ENCODE measurements at regions not wholly inside any gene's neighbourhood (a gene's known extent, or its start where the extent isn't known, plus 50 kb on each side); places are given as distances from the start of the nearest gene placed in this dataset.

- H3K9ac ChIP-seq (ENCODE audit: extremely low read depth, insufficient read length, low read length): no peak overlapping the region
- H3K14ac ChIP-seq (ENCODE audit: insufficient read depth, low read length): no peak overlapping the region
- H3K4me3 Mint-ChIP-seq: peak overlapping the region in 1 of 2 experiments; percentile 22; a peak in 1 of 5 replicates
- no peak overlapping the region for H2BK15ac ChIP-seq (ENCODE audit: low read depth, low read length)
- no peaks in the 10 kb centered on the region for H3K79me2 ChIP-seq (ENCODE audit: insufficient read depth, low read length)
- no peak overlapping the region for H2BK5ac ChIP-seq (ENCODE audit: insufficient read length, low read length)
- H2AFZ ChIP-seq (ENCODE audit: low read length): no peak overlapping the region
- no peaks in the 10 kb centered on the region for H3K9me3 ChIP-seq (ENCODE audit: control insufficient read depth, low read depth, low read length)
- no peak overlapping the region for H3K4ac ChIP-seq (ENCODE audit: low read depth, low read length)
- no peak overlapping the region for H4K5ac ChIP-seq (ENCODE audit: insufficient read length, low read depth, low read length)
- H3K27ac ChIP-seq (ENCODE audit: insufficient read length, low read depth, low read length): no peak overlapping the region
- H3K36me3 Mint-ChIP-seq (ENCODE audit: insufficient read depth in 1 of 3, low read depth in 3 of 3): no peaks in the 10 kb centered on the region
- H2AK5ac ChIP-seq (ENCODE audit: insufficient read length, low read length): no peak overlapping the region
- peaks cover 4 to 5% of the 10 kb centered on the region in 2 experiments; a peak in 3 of 5 replicates for H3K9me3 Mint-ChIP-seq
- H3K23me2 ChIP-seq (ENCODE audit: insufficient read length, low read depth, low read length, poor library complexity, severe bottlenecking): no peaks in the 10 kb centered on the region
- peaks cover 19 to 48% of the 10 kb centered on the region in 2 experiments for H3K4me1 Mint-ChIP-seq
- H3K18ac ChIP-seq (ENCODE audit: insufficient read length, low read depth, low read length): no peak overlapping the region
- H2BK120ac ChIP-seq (ENCODE audit: low read depth, low read length, poor library complexity, severe bottlenecking): no peak overlapping the region
- no peak overlapping the region for H3T11ph ChIP-seq (ENCODE audit: low read length)
- peaks cover 1% of the 10 kb centered on the region; the same call in 1 of the 2 replicates for H3K27me3 ChIP-seq (ENCODE audit: insufficient read depth, low read length)
- H4K8ac ChIP-seq (replicated peaks; ENCODE audit: insufficient read length, low read depth, low read length): no peak overlapping the region
- H3K79me1 ChIP-seq (ENCODE audit: insufficient read depth, low read depth, low read length, poor library complexity, severe bottlenecking): no peaks in the 10 kb centered on the region
- H3K27ac Mint-ChIP-seq: peak overlapping the region in 2 of 3 experiments; percentile 47 to 68; a peak in 2 of 7 replicates
- no peak for TF ChIP-seq CTCF (conservative IDR thresholded peaks at IDR 0.05)
- no peak overlapping the region for H2BK20ac ChIP-seq (ENCODE audit: low read depth, low read length, poor library complexity, severe bottlenecking)
- WGBS (ENCODE audit: extremely low coverage, insufficient read length, low lambda C conversion rate): no CpG with 5 or more reads among the region's 16 CpGs
- peaks cover 67% of the 10 kb centered on the region for H3K27me3 Mint-ChIP-seq (ENCODE audit: low read depth)
- no peaks in the 10 kb centered on the region for H4K20me1 ChIP-seq (ENCODE audit: control insufficient read depth, insufficient read depth, insufficient read length)
- no peak overlapping the region for H3K56ac ChIP-seq (ENCODE audit: insufficient read length, low read depth, low read length)
- H4K91ac ChIP-seq (ENCODE audit: insufficient read length, low read depth, low read length): no peak overlapping the region
- H3K4me2 ChIP-seq (ENCODE audit: insufficient read depth, insufficient read length, low read length): no peak overlapping the region
- no peak overlapping the region for H3K23ac ChIP-seq (ENCODE audit: insufficient read length, low read depth, low read length)
- H3K4me1 ChIP-seq (ENCODE audit: insufficient read depth, low read length): no peaks in the 10 kb centered on the region
- H2BK12ac ChIP-seq (ENCODE audit: insufficient read length, low read depth, low read length): no peak overlapping the region
- DNase-seq: no peak
These were observed 67.3 kb upstream of the GALNT9 start for GRCh38 chr12:132396657-132397056.
